Astrocyte (in vitro differentiated cells and primary cell): ENCODE measurements at regions not wholly inside any gene's neighbourhood (a gene's known extent, or its start where the extent isn't known, plus 50 kb on each side); places are given as distances from the start of the nearest gene placed in this dataset.

Experiments used
- CTCF ChIP-seq: IDR thresholded peaks from 2 replicates; pipeline ENCODE4 v1.5.1; 2011; ENCODE audit warnings: low read depth, mild to moderate bottlenecking, inconsistent platforms, low read length, moderate library complexity; ENCODE audit not compliant: insufficient read depth
- EZH2 ChIP-seq: IDR thresholded peaks from 2 replicates; pipeline ENCODE4 v1.6.1; 2012; ENCODE audit warnings: mild to moderate bottlenecking, low read length, inconsistent platforms; ENCODE audit not compliant: insufficient read depth

GRCh38 chr2:14094592-14094991 is 537.9 kb upstream of the LRATD1 start:
- TF ChIP-seq CTCF: no peak
- TF ChIP-seq EZH2: no peak
